ENCODE measurements at regions not wholly inside any gene's neighbourhood (a gene's known extent, or its start where the extent isn't known, plus 50 kb on each side); places are given as distances from the start of the nearest gene placed in this dataset.

DNA sequence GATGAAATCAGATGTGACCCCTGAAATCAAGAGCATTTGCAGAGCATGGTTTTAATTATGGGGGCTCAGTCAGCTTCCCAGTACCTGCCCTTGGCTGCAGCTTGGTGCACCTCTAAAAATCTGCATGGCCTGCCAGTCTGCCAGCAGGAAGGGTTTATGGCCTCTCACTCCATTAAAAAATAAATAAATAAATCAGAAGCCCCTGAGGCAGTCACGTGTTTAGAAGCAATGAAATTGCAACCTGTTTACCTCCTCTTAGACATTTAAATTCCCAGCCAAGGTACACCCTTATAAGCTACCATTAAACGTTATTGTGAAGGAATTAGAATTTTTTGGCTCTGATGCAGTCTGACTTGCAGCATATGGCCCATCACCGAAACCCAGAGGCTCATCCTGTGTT lies 114.0 kb upstream of the LDB2 start:
- H3F3A ChIP-seq (replicated peaks; ENCODE audit: low read depth) = no peaks in the 10 kb centered on the region
- H3K27ac Mint-ChIP-seq = no peak overlapping the region
- H3K36me3 ChIP-seq (ENCODE audit: insufficient read depth) = no peaks in the 10 kb centered on the region; the same call in 1 of the 2 replicates
- H3K27me3 ChIP-seq (ENCODE audit: insufficient read depth) = no peaks in the 10 kb centered on the region
- DNase-seq (ENCODE audit: low spot score) (no peak), ATAC-seq (no peak)
- peaks cover 15% of the 10 kb centered on the region for H3K9me3 Mint-ChIP-seq
- peaks cover 27% of the 10 kb centered on the region for H3K4me1 ChIP-seq (ENCODE audit: insufficient read depth)
- no peak overlapping the region for H3K4me3 Mint-ChIP-seq
- no peaks in the 10 kb centered on the region for H4K20me1 ChIP-seq (replicated peaks; ENCODE audit: insufficient read depth)
- H3K9me2 ChIP-seq (ENCODE audit: insufficient read depth) = peaks cover 4% of the 10 kb centered on the region; the same call in 1 of the 2 replicates
- H3K4me1 Mint-ChIP-seq = peaks cover 10% of the 10 kb centered on the region
- TF ChIP-seq, protein P1, sequence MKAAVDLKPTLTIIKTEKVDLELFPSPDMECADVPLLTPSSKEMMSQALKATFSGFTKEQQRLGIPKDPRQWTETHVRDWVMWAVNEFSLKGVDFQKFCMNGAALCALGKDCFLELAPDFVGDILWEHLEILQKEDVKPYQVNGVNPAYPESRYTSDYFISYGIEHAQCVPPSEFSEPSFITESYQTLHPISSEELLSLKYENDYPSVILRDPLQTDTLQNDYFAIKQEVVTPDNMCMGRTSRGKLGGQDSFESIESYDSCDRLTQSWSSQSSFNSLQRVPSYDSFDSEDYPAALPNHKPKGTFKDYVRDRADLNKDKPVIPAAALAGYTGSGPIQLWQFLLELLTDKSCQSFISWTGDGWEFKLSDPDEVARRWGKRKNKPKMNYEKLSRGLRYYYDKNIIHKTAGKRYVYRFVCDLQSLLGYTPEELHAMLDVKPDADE (IDR thresholded peaks at IDR 0.05) = no peak
- no peak for TF ChIP-seq EZH2 (IDR thresholded peaks at IDR 0.05; ENCODE audit: low read depth, unreplicated experiment)
- TF ChIP-seq CREB1 (CRISPR knock-in tag; IDR thresholded peaks at IDR 0.05; ENCODE audit: low read depth) = no peak
- TF ChIP-seq ZNF114 (CRISPR knock-in tag; IDR thresholded peaks at IDR 0.05) = no peak
- no peak for TF ChIP-seq POLR2AphosphoS5 (IDR thresholded peaks at IDR 0.05; ENCODE audit: low read depth)
- TF ChIP-seq EZH2phosphoT487 (IDR thresholded peaks at IDR 0.05; ENCODE audit: unreplicated experiment) = no peak
- TF ChIP-seq, protein P2, sequence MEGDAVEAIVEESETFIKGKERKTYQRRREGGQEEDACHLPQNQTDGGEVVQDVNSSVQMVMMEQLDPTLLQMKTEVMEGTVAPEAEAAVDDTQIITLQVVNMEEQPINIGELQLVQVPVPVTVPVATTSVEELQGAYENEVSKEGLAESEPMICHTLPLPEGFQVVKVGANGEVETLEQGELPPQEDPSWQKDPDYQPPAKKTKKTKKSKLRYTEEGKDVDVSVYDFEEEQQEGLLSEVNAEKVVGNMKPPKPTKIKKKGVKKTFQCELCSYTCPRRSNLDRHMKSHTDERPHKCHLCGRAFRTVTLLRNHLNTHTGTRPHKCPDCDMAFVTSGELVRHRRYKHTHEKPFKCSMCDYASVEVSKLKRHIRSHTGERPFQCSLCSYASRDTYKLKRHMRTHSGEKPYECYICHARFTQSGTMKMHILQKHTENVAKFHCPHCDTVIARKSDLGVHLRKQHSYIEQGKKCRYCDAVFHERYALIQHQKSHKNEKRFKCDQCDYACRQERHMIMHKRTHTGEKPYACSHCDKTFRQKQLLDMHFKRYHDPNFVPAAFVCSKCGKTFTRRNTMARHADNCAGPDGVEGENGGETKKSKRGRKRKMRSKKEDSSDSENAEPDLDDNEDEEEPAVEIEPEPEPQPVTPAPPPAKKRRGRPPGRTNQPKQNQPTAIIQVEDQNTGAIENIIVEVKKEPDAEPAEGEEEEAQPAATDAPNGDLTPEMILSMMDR (conservative IDR thresholded peaks at IDR 0.05; ENCODE audit: low read depth in 2 of 2) = no peak
- no peak for TF ChIP-seq JUNB (IDR thresholded peaks at IDR 0.05; ENCODE audit: unreplicated experiment)
- TF ChIP-seq ZNF331 (CRISPR knock-in tag; IDR thresholded peaks at IDR 0.05; ENCODE audit: low read depth) = no peak
- TF ChIP-seq, protein P3, sequence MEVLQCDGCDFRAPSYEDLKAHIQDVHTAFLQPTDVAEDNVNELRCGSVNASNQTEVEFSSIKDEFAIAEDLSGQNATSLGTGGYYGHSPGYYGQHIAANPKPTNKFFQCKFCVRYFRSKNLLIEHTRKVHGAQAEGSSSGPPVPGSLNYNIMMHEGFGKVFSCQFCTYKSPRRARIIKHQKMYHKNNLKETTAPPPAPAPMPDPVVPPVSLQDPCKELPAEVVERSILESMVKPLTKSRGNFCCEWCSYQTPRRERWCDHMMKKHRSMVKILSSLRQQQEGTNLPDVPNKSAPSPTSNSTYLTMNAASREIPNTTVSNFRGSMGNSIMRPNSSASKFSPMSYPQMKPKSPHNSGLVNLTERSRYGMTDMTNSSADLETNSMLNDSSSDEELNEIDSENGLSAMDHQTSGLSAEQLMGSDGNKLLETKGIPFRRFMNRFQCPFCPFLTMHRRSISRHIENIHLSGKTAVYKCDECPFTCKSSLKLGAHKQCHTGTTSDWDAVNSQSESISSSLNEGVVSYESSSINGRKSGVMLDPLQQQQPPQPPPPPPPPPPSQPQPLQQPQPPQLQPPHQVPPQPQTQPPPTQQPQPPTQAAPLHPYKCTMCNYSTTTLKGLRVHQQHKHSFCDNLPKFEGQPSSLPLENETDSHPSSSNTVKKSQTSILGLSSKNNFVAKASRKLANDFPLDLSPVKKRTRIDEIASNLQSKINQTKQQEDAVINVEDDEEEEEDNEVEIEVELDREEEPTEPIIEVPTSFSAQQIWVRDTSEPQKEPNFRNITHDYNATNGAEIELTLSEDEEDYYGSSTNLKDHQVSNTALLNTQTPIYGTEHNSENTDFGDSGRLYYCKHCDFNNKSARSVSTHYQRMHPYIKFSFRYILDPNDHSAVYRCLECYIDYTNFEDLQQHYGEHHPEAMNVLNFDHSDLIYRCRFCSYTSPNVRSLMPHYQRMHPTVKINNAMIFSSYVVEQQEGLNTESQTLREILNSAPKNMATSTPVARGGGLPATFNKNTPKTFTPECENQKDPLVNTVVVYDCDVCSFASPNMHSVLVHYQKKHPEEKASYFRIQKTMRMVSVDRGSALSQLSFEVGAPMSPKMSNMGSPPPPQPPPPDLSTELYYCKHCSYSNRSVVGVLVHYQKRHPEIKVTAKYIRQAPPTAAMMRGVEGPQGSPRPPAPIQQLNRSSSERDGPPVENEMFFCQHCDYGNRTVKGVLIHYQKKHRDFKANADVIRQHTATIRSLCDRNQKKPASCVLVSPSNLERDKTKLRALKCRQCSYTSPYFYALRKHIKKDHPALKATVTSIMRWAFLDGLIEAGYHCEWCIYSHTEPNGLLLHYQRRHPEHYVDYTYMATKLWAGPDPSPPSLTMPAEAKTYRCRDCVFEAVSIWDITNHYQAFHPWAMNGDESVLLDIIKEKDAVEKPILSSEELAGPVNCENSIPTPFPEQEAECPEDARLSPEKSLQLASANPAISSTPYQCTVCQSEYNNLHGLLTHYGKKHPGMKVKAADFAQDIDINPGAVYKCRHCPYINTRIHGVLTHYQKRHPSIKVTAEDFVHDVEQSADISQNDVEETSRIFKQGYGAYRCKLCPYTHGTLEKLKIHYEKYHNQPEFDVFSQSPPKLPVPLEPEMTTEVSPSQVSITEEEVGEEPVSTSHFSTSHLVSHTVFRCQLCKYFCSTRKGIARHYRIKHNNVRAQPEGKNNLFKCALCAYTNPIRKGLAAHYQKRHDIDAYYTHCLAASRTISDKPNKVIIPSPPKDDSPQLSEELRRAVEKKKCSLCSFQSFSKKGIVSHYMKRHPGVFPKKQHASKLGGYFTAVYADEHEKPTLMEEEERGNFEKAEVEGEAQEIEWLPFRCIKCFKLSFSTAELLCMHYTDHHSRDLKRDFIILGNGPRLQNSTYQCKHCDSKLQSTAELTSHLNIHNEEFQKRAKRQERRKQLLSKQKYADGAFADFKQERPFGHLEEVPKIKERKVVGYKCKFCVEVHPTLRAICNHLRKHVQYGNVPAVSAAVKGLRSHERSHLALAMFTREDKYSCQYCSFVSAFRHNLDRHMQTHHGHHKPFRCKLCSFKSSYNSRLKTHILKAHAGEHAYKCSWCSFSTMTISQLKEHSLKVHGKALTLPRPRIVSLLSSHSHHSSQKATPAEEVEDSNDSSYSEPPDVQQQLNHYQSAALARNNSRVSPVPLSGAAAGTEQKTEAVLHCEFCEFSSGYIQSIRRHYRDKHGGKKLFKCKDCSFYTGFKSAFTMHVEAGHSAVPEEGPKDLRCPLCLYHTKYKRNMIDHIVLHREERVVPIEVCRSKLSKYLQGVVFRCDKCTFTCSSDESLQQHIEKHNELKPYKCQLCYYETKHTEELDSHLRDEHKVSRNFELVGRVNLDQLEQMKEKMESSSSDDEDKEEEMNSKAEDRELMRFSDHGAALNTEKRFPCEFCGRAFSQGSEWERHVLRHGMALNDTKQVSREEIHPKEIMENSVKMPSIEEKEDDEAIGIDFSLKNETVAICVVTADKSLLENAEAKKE (CRISPR knock-in tag; IDR thresholded peaks at IDR 0.05) = no peak
- TF ChIP-seq, protein P4, sequence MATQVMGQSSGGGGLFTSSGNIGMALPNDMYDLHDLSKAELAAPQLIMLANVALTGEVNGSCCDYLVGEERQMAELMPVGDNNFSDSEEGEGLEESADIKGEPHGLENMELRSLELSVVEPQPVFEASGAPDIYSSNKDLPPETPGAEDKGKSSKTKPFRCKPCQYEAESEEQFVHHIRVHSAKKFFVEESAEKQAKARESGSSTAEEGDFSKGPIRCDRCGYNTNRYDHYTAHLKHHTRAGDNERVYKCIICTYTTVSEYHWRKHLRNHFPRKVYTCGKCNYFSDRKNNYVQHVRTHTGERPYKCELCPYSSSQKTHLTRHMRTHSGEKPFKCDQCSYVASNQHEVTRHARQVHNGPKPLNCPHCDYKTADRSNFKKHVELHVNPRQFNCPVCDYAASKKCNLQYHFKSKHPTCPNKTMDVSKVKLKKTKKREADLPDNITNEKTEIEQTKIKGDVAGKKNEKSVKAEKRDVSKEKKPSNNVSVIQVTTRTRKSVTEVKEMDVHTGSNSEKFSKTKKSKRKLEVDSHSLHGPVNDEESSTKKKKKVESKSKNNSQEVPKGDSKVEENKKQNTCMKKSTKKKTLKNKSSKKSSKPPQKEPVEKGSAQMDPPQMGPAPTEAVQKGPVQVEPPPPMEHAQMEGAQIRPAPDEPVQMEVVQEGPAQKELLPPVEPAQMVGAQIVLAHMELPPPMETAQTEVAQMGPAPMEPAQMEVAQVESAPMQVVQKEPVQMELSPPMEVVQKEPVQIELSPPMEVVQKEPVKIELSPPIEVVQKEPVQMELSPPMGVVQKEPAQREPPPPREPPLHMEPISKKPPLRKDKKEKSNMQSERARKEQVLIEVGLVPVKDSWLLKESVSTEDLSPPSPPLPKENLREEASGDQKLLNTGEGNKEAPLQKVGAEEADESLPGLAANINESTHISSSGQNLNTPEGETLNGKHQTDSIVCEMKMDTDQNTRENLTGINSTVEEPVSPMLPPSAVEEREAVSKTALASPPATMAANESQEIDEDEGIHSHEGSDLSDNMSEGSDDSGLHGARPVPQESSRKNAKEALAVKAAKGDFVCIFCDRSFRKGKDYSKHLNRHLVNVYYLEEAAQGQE (IDR thresholded peaks at IDR 0.05; ENCODE audit: unreplicated experiment) = no peak
- TF ChIP-seq STAT1 (IDR thresholded peaks at IDR 0.05; ENCODE audit: unreplicated experiment) = no peak
- TF ChIP-seq NANOG (IDR thresholded peaks at IDR 0.05; ENCODE audit: borderline replicate concordance) = no peak
- H3K27ac ChIP-seq (ENCODE audit: low read depth) = no peak overlapping the region
- peak overlapping the region; percentile 28; the same call in 1 of the 2 replicates for H2AFZ ChIP-seq
- no peak overlapping the region for H3K4me2 ChIP-seq
- peaks cover 15% of the 10 kb centered on the region; the same call in 2 of the 3 replicates for H3K36me3 Mint-ChIP-seq (ENCODE audit: low read depth)
- no peaks in the 10 kb centered on the region for H3K27me3 Mint-ChIP-seq (ENCODE audit: insufficient read depth, low read depth, poor library complexity)
- no peaks in the 10 kb centered on the region for H3K79me2 ChIP-seq (replicated peaks; ENCODE audit: insufficient read depth)
- no peak overlapping the region for H3K4me3 ChIP-seq

Measured in GM23338 (cell line).